GM12865 (cell line): ENCODE measurements at regions not wholly inside any gene's neighbourhood (a gene's known extent, or its start where the extent isn't known, plus 50 kb on each side); places are given as distances from the start of the nearest gene placed in this dataset.

Experiments used
- DNase-seq: peaks from one replicate; pipeline ENCODE4 v3.0.0; 2010; ENCODE audit warnings: low read depth
- H3K4me3 ChIP-seq: 2 replicates; pipeline ENCODE4 v1.5.1; 2011; ENCODE audit warnings: mild to moderate bottlenecking, low read depth, low read length, control low read depth
- CTCF ChIP-seq: IDR thresholded peaks from 2 replicates; pipeline ENCODE4 v1.5.1; 2011; ENCODE audit warnings: low read length, control low read depth, low read depth, inconsistent platforms; ENCODE audit not compliant: insufficient read depth; ENCODE audit errors: missing control alignments

- no peak overlapping the region for H3K4me3 ChIP-seq
- no peak for DNase-seq
- no peak for TF ChIP-seq CTCF
Measured at GRCh38 chr16:51710905-51711563, 560.0 kb upstream of the SALL1 start.

- TF ChIP-seq CTCF = no peak
- H3K4me3 ChIP-seq = no peak overlapping the region
- no peak for DNase-seq
Measured at GRCh38 chr16:51710186-51710585, 559.1 kb upstream of the SALL1 start.

GRCh38 chr16:51708861-51709260 lies 557.8 kb upstream of the SALL1 start:
- no peak overlapping the region for H3K4me3 ChIP-seq
- TF ChIP-seq CTCF = no peak
- no peak for DNase-seq

GRCh38 chr16:51707666-51708065 lies 556.6 kb upstream of the SALL1 start:
- no peak for TF ChIP-seq CTCF
- H3K4me3 ChIP-seq = no peak overlapping the region
- DNase-seq = no peak

GRCh38 chr16:51705142-51705541 lies 554.1 kb upstream of the SALL1 start:
- H3K4me3 ChIP-seq = no peak overlapping the region
- no peak for TF ChIP-seq CTCF
- DNase-seq = no peak

GRCh38 chr16:51701025-51701424 lies 550.0 kb upstream of the SALL1 start:
- no peak for DNase-seq
- H3K4me3 ChIP-seq = no peak overlapping the region
- no peak for TF ChIP-seq CTCF
